ENCODE measurements at regions not wholly inside any gene's neighbourhood (a gene's known extent, or its start where the extent isn't known, plus 50 kb on each side); places are given as distances from the start of the nearest gene placed in this dataset.

GRCh38 chr17:27391427-27391826, 64.8 kb upstream of the KSR1 start:
- TF ChIP-seq FOXM1 (IDR thresholded peaks at IDR 0.05; ENCODE audit: borderline replicate concordance) (no peak), ZNF384 (IDR thresholded peaks at IDR 0.05) (no peak), FOXK2 (IDR thresholded peaks at IDR 0.05) (no peak), HDGF (IDR thresholded peaks at IDR 0.05; ENCODE audit: borderline replicate concordance) (no peak), L3MBTL2 (conservative IDR thresholded peaks at IDR 0.05) (no peak), FOXA1 (IDR thresholded peaks at IDR 0.05) (no peak), ARNT (IDR thresholded peaks at IDR 0.05) (no peak), NFRKB (IDR thresholded peaks at IDR 0.05) (no peak)
- ChIA-PET POLR2A (no interaction called here), CTCF (no interaction called here)
- no peak for DNase-seq (ENCODE audit: extremely low spot score)

GRCh38 chr17:27396045-27396444, 60.2 kb upstream of the KSR1 start:
- CTCF ChIA-PET = no interaction called here
- no peak for TF ChIP-seq LEF1 (IDR thresholded peaks at IDR 0.05; ENCODE audit: borderline replicate concordance)
- no peak for TF ChIP-seq CTBP1 (IDR thresholded peaks at IDR 0.05; ENCODE audit: borderline replicate concordance)
- TF ChIP-seq ELF4 (IDR thresholded peaks at IDR 0.05) = no peak
- TF ChIP-seq FOXA1 (IDR thresholded peaks at IDR 0.05) = no peak
- TF ChIP-seq ZNF384 (IDR thresholded peaks at IDR 0.05) = no peak
- no peak for DNase-seq (ENCODE audit: extremely low spot score)
- POLR2A ChIA-PET = no interaction called here

- POLR2A ChIA-PET = no interaction called here
- CTCF ChIA-PET = no interaction called here
- TF ChIP-seq ARNT (IDR thresholded peaks at IDR 0.05) (no peak), FOXK2 (IDR thresholded peaks at IDR 0.05) (no peak), TARDBP (IDR thresholded peaks at IDR 0.05) (no peak), CTBP1 (IDR thresholded peaks at IDR 0.05; ENCODE audit: borderline replicate concordance) (no peak), ZNF384 (IDR thresholded peaks at IDR 0.05) (no peak), FOXA1 (IDR thresholded peaks at IDR 0.05) (no peak), FOXM1 (IDR thresholded peaks at IDR 0.05; ENCODE audit: borderline replicate concordance) (no peak), BHLHE40 (IDR thresholded peaks at IDR 0.05; ENCODE audit: borderline replicate concordance) (no peak), ELF4 (IDR thresholded peaks at IDR 0.05) (no peak), HDGF (IDR thresholded peaks at IDR 0.05; ENCODE audit: borderline replicate concordance) (no peak), SP1 (IDR thresholded peaks at IDR 0.05) (no peak), LEF1 (IDR thresholded peaks at IDR 0.05; ENCODE audit: borderline replicate concordance) (no peak), SUZ12 (IDR thresholded peaks at IDR 0.05) (no peak)
- no peak for DNase-seq (ENCODE audit: extremely low spot score)
Measured at GRCh38 chr17:27396941-27397340, 59.3 kb upstream of the KSR1 start.

- DNase-seq (ENCODE audit: extremely low spot score) = no peak
- TF ChIP-seq NFRKB (IDR thresholded peaks at IDR 0.05) (no peak), PKNOX1 (IDR thresholded peaks at IDR 0.05) (no peak), LEF1 (IDR thresholded peaks at IDR 0.05; ENCODE audit: borderline replicate concordance) (no peak), SP1 (IDR thresholded peaks at IDR 0.05) (no peak)
- ChIA-PET CTCF (no interaction called here), POLR2A (no interaction called here)
Measured at GRCh38 chr17:27398691-27399090, 57.6 kb upstream of the KSR1 start.

- no peak for DNase-seq (ENCODE audit: extremely low spot score)
- ChIA-PET CTCF (no interaction called here), POLR2A (no interaction called here)
- no peak for TF ChIP-seq ELF4 (IDR thresholded peaks at IDR 0.05)
- TF ChIP-seq LEF1 (IDR thresholded peaks at IDR 0.05; ENCODE audit: borderline replicate concordance) = no peak
- no peak for TF ChIP-seq TARDBP (IDR thresholded peaks at IDR 0.05)
Measured at GRCh38 chr17:27400991-27401390, 55.3 kb upstream of the KSR1 start.

GRCh38 chr17:27402943-27403342, 53.3 kb upstream of the KSR1 start:
- POLR2A ChIA-PET = no interaction called here
- no peak for TF ChIP-seq HDGF (IDR thresholded peaks at IDR 0.05; ENCODE audit: borderline replicate concordance)
- TF ChIP-seq PKNOX1 (IDR thresholded peaks at IDR 0.05) = no peak
- no peak for TF ChIP-seq LEF1 (IDR thresholded peaks at IDR 0.05; ENCODE audit: borderline replicate concordance)
- no peak for TF ChIP-seq FOXK2 (IDR thresholded peaks at IDR 0.05)
- TF ChIP-seq FOXA1 (IDR thresholded peaks at IDR 0.05) = no peak
- TF ChIP-seq ELF4 (IDR thresholded peaks at IDR 0.05) = no peak
- TF ChIP-seq ARNT (IDR thresholded peaks at IDR 0.05) = no peak
- TF ChIP-seq TARDBP (IDR thresholded peaks at IDR 0.05) = no peak
- no peak for TF ChIP-seq SUZ12 (IDR thresholded peaks at IDR 0.05)
- DNase-seq (ENCODE audit: extremely low spot score) = no peak
- CTCF ChIA-PET = no interaction called here

GRCh38 chr17:27403480-27404005, 52.7 kb upstream of the KSR1 start:
- DNase-seq (ENCODE audit: extremely low spot score) = no peak
- TF ChIP-seq ELF4 (IDR thresholded peaks at IDR 0.05) (no peak), SUZ12 (IDR thresholded peaks at IDR 0.05) (no peak), BHLHE40 (IDR thresholded peaks at IDR 0.05; ENCODE audit: borderline replicate concordance) (no peak), L3MBTL2 (conservative IDR thresholded peaks at IDR 0.05) (no peak), SP1 (IDR thresholded peaks at IDR 0.05) (no peak), FOXK2 (IDR thresholded peaks at IDR 0.05) (no peak), TARDBP (IDR thresholded peaks at IDR 0.05) (no peak), ARNT (IDR thresholded peaks at IDR 0.05) (no peak), FOXM1 (IDR thresholded peaks at IDR 0.05; ENCODE audit: borderline replicate concordance) (no peak), HDGF (IDR thresholded peaks at IDR 0.05; ENCODE audit: borderline replicate concordance) (no peak), ZNF384 (IDR thresholded peaks at IDR 0.05) (no peak), NFRKB (IDR thresholded peaks at IDR 0.05) (no peak), FOXA1 (IDR thresholded peaks at IDR 0.05) (no peak), PKNOX1 (IDR thresholded peaks at IDR 0.05) (no peak), LEF1 (IDR thresholded peaks at IDR 0.05; ENCODE audit: borderline replicate concordance) (no peak), CTBP1 (IDR thresholded peaks at IDR 0.05; ENCODE audit: borderline replicate concordance) (no peak)
- ChIA-PET POLR2A (no interaction called here), CTCF (no interaction called here)
